ENCODE measurements at regions not wholly inside any gene's neighbourhood (a gene's known extent, or its start where the extent isn't known, plus 50 kb on each side); places are given as distances from the start of the nearest gene placed in this dataset.

- no peak for ATAC-seq
- no peak for DNase-seq (ENCODE audit: extremely low read depth in 1 of 4, low spot score in 3 of 4)
- H3K4me3 ChIP-seq, result no peak overlapping the region
- no peak overlapping the region for H3K27ac ChIP-seq (ENCODE audit: extremely low read depth, low read depth, low read length)
- no TSS peak for BruUV-seq (replicated peaks)
- H3K9me1 ChIP-seq (ENCODE audit: control insufficient read depth, insufficient read depth, low read length), result no peaks in the 10 kb centered on the region
- no peaks in the 10 kb centered on the region for H3K27me3 ChIP-seq (ENCODE audit: control insufficient read depth in 2 of 2, insufficient read depth in 2 of 2, low read length in 2 of 2)
- TF ChIP-seq, protein P1, sequence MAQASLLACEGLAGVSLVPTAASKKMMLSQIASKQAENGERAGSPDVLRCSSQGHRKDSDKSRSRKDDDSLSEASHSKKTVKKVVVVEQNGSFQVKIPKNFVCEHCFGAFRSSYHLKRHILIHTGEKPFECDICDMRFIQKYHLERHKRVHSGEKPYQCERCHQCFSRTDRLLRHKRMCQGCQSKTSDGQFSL (CRISPR knock-in tag; IDR thresholded peaks at IDR 0.05), result no peak
- TF ChIP-seq, protein P1 (tag; IDR thresholded peaks at IDR 0.05), result no peak
- no peak for TF ChIP-seq ARHGAP35 (IDR thresholded peaks at IDR 0.05; ENCODE audit: partially characterized antibody)
- no peak for TF ChIP-seq TRIM24 (IDR thresholded peaks at IDR 0.05)
- TF ChIP-seq NFE2L1 (tag; IDR thresholded peaks at IDR 0.05; ENCODE audit: borderline replicate concordance, low read depth), result no peak
- TF ChIP-seq CBFB (CRISPR knock-in tag; IDR thresholded peaks at IDR 0.05), result no peak
- no peak for TF ChIP-seq THRAP3 (IDR thresholded peaks at IDR 0.05; ENCODE audit: borderline replicate concordance)
- TF ChIP-seq SNIP1 (IDR thresholded peaks at IDR 0.05; ENCODE audit: low read depth), result no peak
- TF ChIP-seq ESRRA (IDR thresholded peaks at IDR 0.05; ENCODE audit: borderline replicate concordance, low read depth), result no peak
- TF ChIP-seq CBFA2T3 (IDR thresholded peaks at IDR 0.05), result no peak
- no peak for TF ChIP-seq PPARD (CRISPR knock-in tag; IDR thresholded peaks at IDR 0.05)
- TF ChIP-seq HMGN3 (IDR thresholded peaks at IDR 0.05; ENCODE audit: borderline replicate concordance, extremely low read depth, insufficient read length, low read depth, low read length), result no peak
- no peak overlapping the region for H3K4me2 ChIP-seq (ENCODE audit: insufficient read depth, low read length)
- H4K20me1 ChIP-seq (replicated peaks; ENCODE audit: control insufficient read depth, insufficient read depth, low read length), result no peaks in the 10 kb centered on the region
- H3K36me3 ChIP-seq (ENCODE audit: control insufficient read depth, insufficient read depth, low read length), result no peaks in the 10 kb centered on the region
- H3K79me2 ChIP-seq (ENCODE audit: control insufficient read depth, insufficient read depth, low read length), result no peaks in the 10 kb centered on the region
- H2AFZ ChIP-seq (ENCODE audit: low read depth, low read length), result no peak overlapping the region
- intact Hi-C loops (cut with micrococcal nuclease), result no loop called here
- H3K9ac ChIP-seq (ENCODE audit: insufficient read depth in 1 of 2, low read depth in 2 of 2, low read length in 2 of 2), result no peak overlapping the region
- CTCF ChIA-PET (ENCODE audit: low intra/inter-chr PET ratio), result no interaction called here
- no peak for FAIRE-seq
- no peaks in the 10 kb centered on the region for H3K4me1 ChIP-seq (replicated peaks in 1 of 2; ENCODE audit: control insufficient read depth in 2 of 2, insufficient read depth in 2 of 2, low read length in 2 of 2)
- POLR2A ChIA-PET, result no interaction called here
- H3K9me3 ChIP-seq (replicated peaks; ENCODE audit: control insufficient read depth, insufficient read depth, low read depth, low read length), result no peaks in the 10 kb centered on the region
- in situ Hi-C loops (cut with MboI), result no loop called here
These were observed 148.2 kb upstream of the C21orf91 start for GRCh38 chr21:17967319-17967718.
